Neural cell (in vitro differentiated cells): ENCODE measurements at regions not wholly inside any gene's neighbourhood (a gene's known extent, or its start where the extent isn't known, plus 50 kb on each side); places are given as distances from the start of the nearest gene placed in this dataset.

Experiments used
- H2AFZ ChIP-seq: fragments of 200-600, 300-800 bp; sonication (generic), shearing (Covaris generic); 2 replicates; pipeline ENCODE4 v1.6.0; 2014; ENCODE audit warnings: low read depth, mild to moderate bottlenecking, antibody characterized with exemption, low read length, moderate library complexity
- H3F3A ChIP-seq: fragments of 200-600 bp; shearing (Covaris generic); 2 replicates; pipeline ENCODE4 v1.6.1; 2016; ENCODE audit warnings: mild to moderate bottlenecking, moderate library complexity, mixed read lengths, antibody characterized with exemption, low read length; ENCODE audit not compliant: insufficient read depth, poor library complexity, severe bottlenecking
- H3K27ac ChIP-seq: fragments of 200-600, 300-800 bp; sonication (generic), shearing (Covaris generic); 2 replicates; pipeline ENCODE4 v1.5.1; 2014; ENCODE audit warnings: mild to moderate bottlenecking, low read length, moderate library complexity
- H3K27me3 ChIP-seq: fragments of 300-800, 200-600 bp; sonication (generic), shearing (Covaris generic); 2 replicates; pipeline ENCODE4 v1.6.0; 2014; ENCODE audit warnings: mild to moderate bottlenecking, low read depth, low read length, moderate library complexity; ENCODE audit not compliant: insufficient read depth
- H3K36me3 ChIP-seq: fragments of 300-800, 200-600 bp; sonication (generic), shearing (Covaris generic); 2 replicates; pipeline ENCODE4 v1.5.1; 2014; ENCODE audit warnings: mild to moderate bottlenecking, antibody characterized with exemption, low read length, moderate library complexity; ENCODE audit not compliant: insufficient read depth
- H3K4me2 ChIP-seq: fragments of 300-800, 200-600 bp; sonication (generic), shearing (Covaris generic); 2 replicates; pipeline ENCODE4 v1.6.0; 2014; ENCODE audit warnings: mild to moderate bottlenecking, low read length
- H3K4me3 ChIP-seq: fragments of 300-800, 200-600 bp; sonication (generic), shearing (Covaris generic); 2 replicates; pipeline ENCODE4 v1.5.1; 2014; ENCODE audit warnings: mild to moderate bottlenecking, low read length, moderate library complexity
- H3K79me2 ChIP-seq: fragments of 200-600 bp; shearing (Covaris generic); replicated peaks from 2 replicates; pipeline ENCODE4 v1.6.0; 2014; ENCODE audit warnings: mild to moderate bottlenecking, low read length, moderate library complexity; ENCODE audit not compliant: insufficient read depth
- H3K9ac ChIP-seq: fragments of 300-800, 200-600 bp; sonication (generic), shearing (Covaris generic); 2 replicates; pipeline ENCODE4 v1.6.1; 2016; ENCODE audit warnings: mild to moderate bottlenecking, low read length, mixed read lengths
- H3K9me2 ChIP-seq: fragments of 200-600 bp; shearing (Covaris generic); 2 replicates; pipeline ENCODE4 v1.6.1; 2016; ENCODE audit warnings: mild to moderate bottlenecking, low read length, mixed read lengths; ENCODE audit not compliant: insufficient read depth
- H3K9me3 ChIP-seq: fragments of 200-600, 300-800 bp; sonication (generic), shearing (Covaris generic); 2 replicates; pipeline ENCODE4 v1.6.1; 2016; ENCODE audit warnings: mild to moderate bottlenecking, mixed run types, low read length, moderate library complexity, mixed read lengths
- H4K20me1 ChIP-seq: fragments of 200-600 bp; shearing (Covaris generic); 2 replicates; pipeline ENCODE4 v1.6.1; 2016; ENCODE audit warnings: mild to moderate bottlenecking, mixed run types; ENCODE audit not compliant: insufficient read depth
- CTCF ChIP-seq: fragments of 450-650 bp; IDR thresholded peaks from 2 replicates; pipeline ENCODE4 v1.5.1; 2014; ENCODE audit warnings: antibody characterized with exemption, mild to moderate bottlenecking, moderate library complexity; ENCODE audit not compliant: poor library complexity, severe bottlenecking
- EP300 ChIP-seq: fragments of 450-650 bp; conservative IDR thresholded peaks from 2 replicates; pipeline ENCODE4 v1.6.1; 2014; ENCODE audit warnings: antibody characterized with exemption, mild to moderate bottlenecking, moderate library complexity; ENCODE audit not compliant: poor library complexity, severe bottlenecking
- EZH2 ChIP-seq: fragments of 200-600, 300-800 bp; shearing (Covaris generic), sonication (generic); IDR thresholded peaks from 2 replicates; pipeline ENCODE4 v1.6.1; 2014; ENCODE audit warnings: antibody characterized with exemption, low read length, borderline replicate concordance, mild to moderate bottlenecking; ENCODE audit not compliant: insufficient read depth, poor library complexity, severe bottlenecking
- POLR2AphosphoS5 ChIP-seq: IDR thresholded peaks from 2 replicates; pipeline ENCODE4 v1.6.1; 2012
- RAD21 ChIP-seq: fragments of 450-650 bp; conservative IDR thresholded peaks from 2 replicates; pipeline ENCODE4 v1.6.1; 2014; ENCODE audit warnings: antibody characterized with exemption, mild to moderate bottlenecking, moderate library complexity
- REST ChIP-seq: IDR thresholded peaks from 2 replicates; pipeline ENCODE4 v1.6.1; 2012; ENCODE audit warnings: borderline replicate concordance
- SMC3 ChIP-seq: fragments of 450-650 bp; conservative IDR thresholded peaks from 2 replicates; pipeline ENCODE4 v1.6.1; 2014; ENCODE audit warnings: antibody characterized with exemption, mild to moderate bottlenecking, moderate library complexity; ENCODE audit not compliant: poor library complexity

- Histone ChIP-seq H3K4me2 (no peak overlapping the region), H2AFZ (no peak overlapping the region), H3K9ac (no peak overlapping the region), H3K9me2 (no peaks in the 10 kb centered on the region), H3K4me3 (no peak overlapping the region), H3F3A (no peaks in the 10 kb centered on the region), H4K20me1 (no peaks in the 10 kb centered on the region), H3K27ac (no peak overlapping the region), H3K27me3 (no peaks in the 10 kb centered on the region), H3K79me2 (no peaks in the 10 kb centered on the region), H3K9me3 (no peaks in the 10 kb centered on the region), H3K36me3 (no peaks in the 10 kb centered on the region)
- no peak for TF ChIP-seq CTCF
- no peak for TF ChIP-seq REST
- TF ChIP-seq POLR2AphosphoS5 = no peak
- no peak for TF ChIP-seq EZH2
- no peak for TF ChIP-seq EP300
- no peak for TF ChIP-seq SMC3
- TF ChIP-seq RAD21 = no peak
Observed at GRCh38 chr18:39596221-39596620, 2030.6 kb upstream of the CELF4 start.

- no peaks in the 10 kb centered on the region for H3F3A ChIP-seq
- H3K27me3 ChIP-seq = no peaks in the 10 kb centered on the region
- no peaks in the 10 kb centered on the region for H3K9me2 ChIP-seq
- H3K36me3 ChIP-seq = no peaks in the 10 kb centered on the region
- no peak overlapping the region for H3K4me3 ChIP-seq
- no peak overlapping the region for H2AFZ ChIP-seq
- TF ChIP-seq POLR2AphosphoS5 = no peak
- no peak for TF ChIP-seq CTCF
- no peaks in the 10 kb centered on the region for H4K20me1 ChIP-seq
- H3K4me2 ChIP-seq = no peak overlapping the region
- H3K27ac ChIP-seq = no peak overlapping the region
- no peaks in the 10 kb centered on the region for H3K79me2 ChIP-seq
- H3K9me3 ChIP-seq = no peaks in the 10 kb centered on the region
- H3K9ac ChIP-seq = no peak overlapping the region
Observed at GRCh38 chr18:39594206-39594605, 2028.6 kb upstream of the CELF4 start.
